ENCODE measurements at regions not wholly inside any gene's neighbourhood (a gene's known extent, or its start where the extent isn't known, plus 50 kb on each side); places are given as distances from the start of the nearest gene placed in this dataset.

GRCh38 chr3:177550667-177551066, 353.4 kb upstream of the TBL1XR1 start (continued):
- TF ChIP-seq ZSCAN5A (CRISPR knock-in tag; IDR thresholded peaks at IDR 0.05; ENCODE audit: borderline replicate concordance), result no peak
- no peak for TF ChIP-seq NCOA5 (CRISPR knock-in tag; IDR thresholded peaks at IDR 0.05)
- TF ChIP-seq CBX2 (IDR thresholded peaks at IDR 0.05; ENCODE audit: low read depth, low read length), result no peak
- TF ChIP-seq CBX2 (CRISPR knock-in tag; IDR thresholded peaks at IDR 0.05; ENCODE audit: low read depth), result no peak
- no peak for TF ChIP-seq ZNF564 (CRISPR knock-in tag; IDR thresholded peaks at IDR 0.05)
- TF ChIP-seq, protein P1, sequence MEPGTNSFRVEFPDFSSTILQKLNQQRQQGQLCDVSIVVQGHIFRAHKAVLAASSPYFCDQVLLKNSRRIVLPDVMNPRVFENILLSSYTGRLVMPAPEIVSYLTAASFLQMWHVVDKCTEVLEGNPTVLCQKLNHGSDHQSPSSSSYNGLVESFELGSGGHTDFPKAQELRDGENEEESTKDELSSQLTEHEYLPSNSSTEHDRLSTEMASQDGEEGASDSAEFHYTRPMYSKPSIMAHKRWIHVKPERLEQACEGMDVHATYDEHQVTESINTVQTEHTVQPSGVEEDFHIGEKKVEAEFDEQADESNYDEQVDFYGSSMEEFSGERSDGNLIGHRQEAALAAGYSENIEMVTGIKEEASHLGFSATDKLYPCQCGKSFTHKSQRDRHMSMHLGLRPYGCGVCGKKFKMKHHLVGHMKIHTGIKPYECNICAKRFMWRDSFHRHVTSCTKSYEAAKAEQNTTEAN (CRISPR knock-in tag; conservative IDR thresholded peaks at IDR 0.05), result no peak
- no peak for TF ChIP-seq BCL3 (CRISPR knock-in tag; IDR thresholded peaks at IDR 0.05)

GRCh38 chr3:177551431-177551836, 354.2 kb upstream of the TBL1XR1 start:
- DNase-seq (ENCODE audit: low spot score), result no peak
- intact Hi-C loops (cut with micrococcal nuclease; ENCODE audit: unreplicated experiment), result no loop called here
- ChIA-PET POLR2A (no interaction called here), CTCF (ENCODE audit: low intra/inter-chr PET ratio, low total read pairs) (no interaction called here)
- Histone ChIP-seq H3K27ac (ENCODE audit: extremely low read length, insufficient read depth, low read length) (no peak overlapping the region), H4K20me1 (ENCODE audit: insufficient read depth, low read length) (no peaks in the 10 kb centered on the region), H3K4me1 (ENCODE audit: insufficient read depth, low read length) (peaks cover 17% of the 10 kb centered on the region), H3K79me2 (ENCODE audit: insufficient read depth, low read length) (no peaks in the 10 kb centered on the region), H3K4me3 (replicated peaks in 1 of 3; ENCODE audit: insufficient read depth in 1 of 3, low read depth in 2 of 3, low read length in 3 of 3) (no peak overlapping the region), H3K4me2 (ENCODE audit: low read depth, low read length) (no peak overlapping the region), H3K9ac (ENCODE audit: insufficient read depth, low read depth, low read length) (no peak overlapping the region), H3K36me3 (replicated peaks in 1 of 2; ENCODE audit: control insufficient read depth in 1 of 2, insufficient read depth in 2 of 2, low read length in 2 of 2) (no peaks in the 10 kb centered on the region), H3K27me3 (ENCODE audit: control insufficient read depth in 1 of 2, insufficient read depth in 2 of 2, low read length in 2 of 2) (no peaks in the 10 kb centered on the region; a peak in 1 of 5 replicates), H2AFZ (ENCODE audit: low read length) (no peak overlapping the region), H3K9me3 (ENCODE audit: low read length) (no peaks in the 10 kb centered on the region)
- no TSS peak for BruUV-seq (replicated peaks)
- peak; percentile 61 for ATAC-seq
- no peak for FAIRE-seq
- WGBS (ENCODE audit: low lambda C conversion rate), result 33% methylated on average over 4 of the region's 4 CpGs
- in situ Hi-C loops (cut with HindIII; ENCODE audit: extremely low pct_ligation_motif_present, low pct_unique_long_range_greater_than_20kb), result no loop called here
- TF ChIP-seq NFE2L2 (IDR thresholded peaks at IDR 0.05; ENCODE audit: low read length) (no peak), ELF3 (CRISPR knock-in tag; IDR thresholded peaks at IDR 0.05) (peak; percentile 60; the same call in 1 of the 2 replicates), ZNF441 (CRISPR knock-in tag; IDR thresholded peaks at IDR 0.05; ENCODE audit: borderline replicate concordance) (peak; percentile 33; the same call in 1 of the 2 replicates), ZNF329 (CRISPR knock-in tag; IDR thresholded peaks at IDR 0.05; ENCODE audit: low read depth) (no peak), FOXO4 (CRISPR knock-in tag; conservative IDR thresholded peaks at IDR 0.05) (no peak), FOXP4 (CRISPR knock-in tag; IDR thresholded peaks at IDR 0.05) (peak; percentile 75), ZNF574 (CRISPR knock-in tag; IDR thresholded peaks at IDR 0.05) (no peak)
